ENCODE measurements at regions not wholly inside any gene's neighbourhood (a gene's known extent, or its start where the extent isn't known, plus 50 kb on each side); places are given as distances from the start of the nearest gene placed in this dataset.

GRCh38 chr3:194849166-194849875, 163.6 kb downstream of the FAM43A start:
- no peaks in the 10 kb centered on the region for H3K9me2 ChIP-seq (replicated peaks; ENCODE audit: control insufficient read depth, low read length)
- H3K27me3 ChIP-seq (ENCODE audit: control insufficient read depth, low read length): no peaks in the 10 kb centered on the region
- no peak overlapping the region for H3K27ac ChIP-seq (ENCODE audit: low read depth, low read length)
- TF ChIP-seq CTCF (IDR thresholded peaks at IDR 0.05; ENCODE audit: low read depth, low read length, poor library complexity, severe bottlenecking) (no peak), EZH2phosphoT487 (IDR thresholded peaks at IDR 0.05; ENCODE audit: borderline replicate concordance, low read length) (no peak)
- no peaks in the 10 kb centered on the region for H3K36me3 ChIP-seq (ENCODE audit: control insufficient read depth, low read length)
- H3K4me1 ChIP-seq (ENCODE audit: control insufficient read depth, low read length): no peaks in the 10 kb centered on the region
- no peak overlapping the region for H3K4me2 ChIP-seq (ENCODE audit: low read length)
- H3K9me3 ChIP-seq (ENCODE audit: control insufficient read depth, insufficient read depth, low read length): no peaks in the 10 kb centered on the region
- H3K4me3 ChIP-seq (ENCODE audit: low read length): no peak overlapping the region
- no peaks in the 10 kb centered on the region for H3K79me2 ChIP-seq (ENCODE audit: control insufficient read depth, low read length)
- H4K20me1 ChIP-seq (ENCODE audit: control insufficient read depth, insufficient read depth, low read depth, low read length): no peaks in the 10 kb centered on the region
- H3F3A ChIP-seq (ENCODE audit: control insufficient read depth, insufficient read depth): no peaks in the 10 kb centered on the region

GRCh38 chr3:194851254-194851653, 165.6 kb downstream of the FAM43A start:
- Histone ChIP-seq H3K4me3 (ENCODE audit: low read length) (no peak overlapping the region), H4K20me1 (ENCODE audit: control insufficient read depth, insufficient read depth, low read depth, low read length) (no peaks in the 10 kb centered on the region), H3F3A (ENCODE audit: control insufficient read depth, insufficient read depth) (no peaks in the 10 kb centered on the region), H3K27ac (ENCODE audit: low read depth, low read length) (no peak overlapping the region), H3K4me2 (ENCODE audit: low read length) (no peak overlapping the region), H3K79me2 (ENCODE audit: control insufficient read depth, low read length) (no peaks in the 10 kb centered on the region), H3K36me3 (ENCODE audit: control insufficient read depth, low read length) (no peaks in the 10 kb centered on the region), H3K27me3 (ENCODE audit: control insufficient read depth, low read length) (no peaks in the 10 kb centered on the region), H3K9me3 (ENCODE audit: control insufficient read depth, insufficient read depth, low read length) (no peaks in the 10 kb centered on the region), H3K4me1 (ENCODE audit: control insufficient read depth, low read length) (no peaks in the 10 kb centered on the region), H3K9me2 (replicated peaks; ENCODE audit: control insufficient read depth, low read length) (no peaks in the 10 kb centered on the region)
- TF ChIP-seq EZH2phosphoT487 (IDR thresholded peaks at IDR 0.05; ENCODE audit: borderline replicate concordance, low read length) (no peak), CTCF (IDR thresholded peaks at IDR 0.05; ENCODE audit: low read depth, low read length, poor library complexity, severe bottlenecking) (no peak)

- no peak for TF ChIP-seq CTCF (IDR thresholded peaks at IDR 0.05; ENCODE audit: low read depth, low read length, poor library complexity, severe bottlenecking)
- no peak for TF ChIP-seq EZH2phosphoT487 (IDR thresholded peaks at IDR 0.05; ENCODE audit: borderline replicate concordance, low read length)
- Histone ChIP-seq H3F3A (ENCODE audit: control insufficient read depth, insufficient read depth) (no peaks in the 10 kb centered on the region), H3K27me3 (ENCODE audit: control insufficient read depth, low read length) (peaks cover 4% of the 10 kb centered on the region; the same call in 1 of the 2 replicates), H3K4me1 (ENCODE audit: control insufficient read depth, low read length) (no peaks in the 10 kb centered on the region), H3K27ac (ENCODE audit: low read depth, low read length) (no peak overlapping the region), H3K4me2 (ENCODE audit: low read length) (no peak overlapping the region), H4K20me1 (ENCODE audit: control insufficient read depth, insufficient read depth, low read depth, low read length) (no peaks in the 10 kb centered on the region), H3K4me3 (ENCODE audit: low read length) (no peak overlapping the region), H3K9me2 (replicated peaks; ENCODE audit: control insufficient read depth, low read length) (no peaks in the 10 kb centered on the region), H3K9me3 (ENCODE audit: control insufficient read depth, insufficient read depth, low read length) (no peaks in the 10 kb centered on the region), H3K36me3 (ENCODE audit: control insufficient read depth, low read length) (no peaks in the 10 kb centered on the region), H3K79me2 (ENCODE audit: control insufficient read depth, low read length) (no peaks in the 10 kb centered on the region)
Measured at GRCh38 chr3:194851941-194852340, 166.3 kb downstream of the FAM43A start.

All from DOHH2 (cell line).